Endodermal cell (in vitro differentiated cells): ENCODE measurements at regions not wholly inside any gene's neighbourhood (a gene's known extent, or its start where the extent isn't known, plus 50 kb on each side); places are given as distances from the start of the nearest gene placed in this dataset.

Source experiments
- DNase-seq: peaks from one replicate; pipeline ENCODE4 v3.0.0-alpha.2; 2017
- H3K27ac ChIP-seq: 2 replicates; pipeline ENCODE4 v1.5.1; 2013; ENCODE audit warnings: mild to moderate bottlenecking, low read depth, low read length, moderate library complexity
- H3K27me3 ChIP-seq: 2 replicates; pipeline ENCODE4 v1.6.1; 2013; ENCODE audit warnings: mild to moderate bottlenecking, low read length, moderate library complexity; ENCODE audit not compliant: insufficient read depth, control insufficient read depth, poor library complexity, severe bottlenecking
- H3K36me3 ChIP-seq: 2 replicates; pipeline ENCODE4 v1.7.0; 2013; ENCODE audit warnings: mild to moderate bottlenecking, low read length, moderate library complexity; ENCODE audit not compliant: control insufficient read depth, insufficient read depth
- H3K4me1 ChIP-seq: one replicate; pipeline ENCODE4 v1.7.0; 2013; ENCODE audit warnings: low read length; ENCODE audit not compliant: control insufficient read depth, insufficient read depth
- H3K4me3 ChIP-seq: 2 replicates; pipeline ENCODE4 v1.5.1; 2013; ENCODE audit warnings: mild to moderate bottlenecking, low read length, moderate library complexity
- H3K9ac ChIP-seq: 2 replicates; pipeline ENCODE4 v1.6.1; 2013; ENCODE audit warnings: mild to moderate bottlenecking, low read length, moderate library complexity; ENCODE audit not compliant: poor library complexity, severe bottlenecking; ENCODE audit errors: extremely low read depth
- H3K9me3 ChIP-seq: 2 replicates; pipeline ENCODE4 v1.6.1; 2013; ENCODE audit warnings: mild to moderate bottlenecking, low read length, moderate library complexity; ENCODE audit not compliant: control insufficient read depth
- H3K27ac Mint-ChIP-seq: 2 replicates; pipeline ENCODE4 v1.8.0; 2020; ENCODE audit warnings: mixed read lengths
- H3K27me3 Mint-ChIP-seq: 2 replicates; pipeline ENCODE4 v1.8.0; 2021; ENCODE audit warnings: mild to moderate bottlenecking, mixed read lengths; ENCODE audit not compliant: insufficient read depth
- H3K36me3 Mint-ChIP-seq: 2 replicates; pipeline ENCODE4 v1.8.0; 2020; ENCODE audit warnings: low read depth, mixed read lengths
- H3K4me1 Mint-ChIP-seq: 2 replicates; pipeline ENCODE4 v1.8.0; 2020; ENCODE audit warnings: mixed read lengths
- H3K4me3 Mint-ChIP-seq: 2 replicates; pipeline ENCODE4 v1.8.0; 2020; ENCODE audit warnings: mild to moderate bottlenecking, moderate library complexity, mixed read lengths
- H3K9me3 Mint-ChIP-seq: 2 replicates; pipeline ENCODE4 v1.8.0; 2020; ENCODE audit warnings: mild to moderate bottlenecking, mixed read lengths
- CTCF ChIP-seq: fragments of 200-600 bp; sonication (generic); conservative IDR thresholded peaks from 2 replicates; pipeline ENCODE4 v1.5.0; 2021; ENCODE audit warnings: antibody characterized with exemption, mild to moderate bottlenecking
- WGBS, 2 experiments: methylation state at CpG; one replicate each; pipeline versions ENCODE4 v1.1.5 to v1.1.7; 2013; ENCODE audit warnings: missing lambda C conversion rate in 2 of 2, mixed read lengths in 1 of 2; ENCODE audit not compliant: insufficient coverage in 1 of 2, insufficient read length in 1 of 2; 5-methylcytosine and 5-hydroxymethylcytosine counted together

- H3K27ac Mint-ChIP-seq, result no peak overlapping the region
Measured at GRCh38 chr18:75127143-75128021, 81.6 kb downstream of the PTGR3 start.

GRCh38 chr18:75125382-75126331 is 83.3 kb downstream of the PTGR3 start:
- no peaks in the 10 kb centered on the region for H3K9me3 ChIP-seq
- H3K27me3 ChIP-seq, result no peaks in the 10 kb centered on the region
- no peaks in the 10 kb centered on the region for H3K36me3 Mint-ChIP-seq
- no peak overlapping the region for H3K4me3 ChIP-seq
- H3K4me1 Mint-ChIP-seq, result no peaks in the 10 kb centered on the region
- no peaks in the 10 kb centered on the region for H3K27me3 Mint-ChIP-seq
- H3K4me3 Mint-ChIP-seq, result no peak overlapping the region
- H3K4me1 ChIP-seq, result no peaks in the 10 kb centered on the region
- peaks cover 2% of the 10 kb centered on the region for H3K9me3 Mint-ChIP-seq
- no peak overlapping the region for H3K9ac ChIP-seq
- H3K27ac Mint-ChIP-seq, result no peak overlapping the region
- TF ChIP-seq CTCF, result peak; percentile 34
- 88 to 92% methylated on average over 24 to 44 of the region's 44 CpGs for WGBS, 2 experiments
- H3K27ac ChIP-seq, result no peak overlapping the region
- H3K36me3 ChIP-seq, result no peaks in the 10 kb centered on the region
- peak; percentile 79 for DNase-seq

More at GRCh38 chr18:75127143-75128021, 81.6 kb downstream of the PTGR3 start:
- Histone ChIP-seq H3K4me3 (no peak overlapping the region), H3K27ac (no peak overlapping the region), H3K36me3 (no peaks in the 10 kb centered on the region), H3K9ac (no peak overlapping the region), H3K9me3 (no peaks in the 10 kb centered on the region), H3K27me3 (no peaks in the 10 kb centered on the region), H3K4me1 (no peaks in the 10 kb centered on the region)
- WGBS, 2 experiments, result 92 to 94% methylated on average over 13 to 24 of the region's 24 CpGs
- no peak for DNase-seq
- Mint-ChIP-seq H3K9me3 (peaks cover 2% of the 10 kb centered on the region), H3K36me3 (no peaks in the 10 kb centered on the region), H3K27me3 (no peaks in the 10 kb centered on the region), H3K4me1 (no peaks in the 10 kb centered on the region), H3K4me3 (no peak overlapping the region)
- TF ChIP-seq CTCF, result no peak

- DNase-seq, result no peak
- WGBS, 2 experiments, result 92 to 98% methylated on average over 12 to 16 of the region's 16 CpGs
- H3K4me3 Mint-ChIP-seq, result no peak overlapping the region
- H3K4me1 ChIP-seq, result no peaks in the 10 kb centered on the region
- no peak overlapping the region for H3K9ac ChIP-seq
- no peaks in the 10 kb centered on the region for H3K4me1 Mint-ChIP-seq
- no peak overlapping the region for H3K27ac ChIP-seq
- H3K9me3 ChIP-seq, result no peaks in the 10 kb centered on the region
- TF ChIP-seq CTCF, result no peak
- H3K4me3 ChIP-seq, result no peak overlapping the region
- H3K27me3 Mint-ChIP-seq, result no peaks in the 10 kb centered on the region
- H3K36me3 Mint-ChIP-seq, result no peaks in the 10 kb centered on the region
- peaks cover 2% of the 10 kb centered on the region for H3K9me3 Mint-ChIP-seq
- H3K27ac Mint-ChIP-seq, result no peak overlapping the region
- H3K27me3 ChIP-seq, result no peaks in the 10 kb centered on the region
- no peaks in the 10 kb centered on the region for H3K36me3 ChIP-seq
Measured at GRCh38 chr18:75124991-75125381, 84.0 kb downstream of the PTGR3 start.
